ENCODE measurements at regions not wholly inside any gene's neighbourhood (a gene's known extent, or its start where the extent isn't known, plus 50 kb on each side); places are given as distances from the start of the nearest gene placed in this dataset.

- no peak for TF ChIP-seq CTCF (IDR thresholded peaks at IDR 0.05)
- Histone ChIP-seq H3K9me3 (no peaks in the 10 kb centered on the region), H3K4me3 (no peak overlapping the region), H3K27me3 (no peaks in the 10 kb centered on the region), H3K27ac (no peak overlapping the region), H3K4me1 (no peaks in the 10 kb centered on the region), H3K36me3 (no peaks in the 10 kb centered on the region)
- no peak for ATAC-seq
- DNase-seq = no peak
- intact Hi-C loops (cut with DNase I) = no loop called here
Observed at GRCh38 chr7:94277236-94277635, 117.5 kb upstream of the COL1A2 start.

GRCh38 chr7:94280851-94281250 lies 113.8 kb upstream of the COL1A2 start:
- Histone ChIP-seq H3K4me3 (no peak overlapping the region), H3K27me3 (no peaks in the 10 kb centered on the region), H3K9me3 (no peaks in the 10 kb centered on the region), H3K27ac (no peak overlapping the region), H3K4me1 (no peaks in the 10 kb centered on the region), H3K36me3 (no peaks in the 10 kb centered on the region)
- no peak for TF ChIP-seq CTCF (IDR thresholded peaks at IDR 0.05)
- no peak for DNase-seq
- no peak for ATAC-seq
- intact Hi-C loops (cut with DNase I) = no loop called here

DNA sequence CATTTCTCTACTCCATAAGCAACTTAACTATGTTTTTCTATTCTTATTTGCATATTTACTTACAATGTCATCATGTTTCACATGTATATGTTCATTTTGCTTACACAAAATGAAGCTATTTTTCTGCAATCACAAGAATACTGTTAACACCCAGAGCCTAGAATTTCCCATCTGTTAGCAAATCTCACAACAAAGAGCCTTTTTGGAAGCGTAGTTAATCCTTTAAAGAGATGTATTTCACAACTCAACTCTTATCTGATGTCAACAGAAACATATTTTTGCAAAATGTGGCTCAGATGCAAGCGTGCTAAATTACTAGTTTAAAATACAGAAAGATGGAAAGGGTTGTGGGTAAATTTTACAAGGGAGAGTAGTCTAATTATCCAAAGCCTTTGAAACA lies 110.6 kb upstream of the COL1A2 start:
- ATAC-seq = no peak
- no peaks in the 10 kb centered on the region for H3K4me1 ChIP-seq
- TF ChIP-seq CTCF (IDR thresholded peaks at IDR 0.05) = no peak
- no peaks in the 10 kb centered on the region for H3K27me3 ChIP-seq
- H3K36me3 ChIP-seq = no peaks in the 10 kb centered on the region
- no peaks in the 10 kb centered on the region for H3K9me3 ChIP-seq
- H3K27ac ChIP-seq = no peak overlapping the region
- H3K4me3 ChIP-seq = no peak overlapping the region
- peak in 1 of 4 donors; percentile 49 for DNase-seq
- intact Hi-C loops (cut with DNase I) = no loop called here

GRCh38 chr7:94286111-94286510 lies 108.6 kb upstream of the COL1A2 start:
- no peak overlapping the region for H3K4me3 ChIP-seq
- intact Hi-C loops (cut with DNase I) = loop anchor here in 1 of 2 donors (5.0 kb wide), 1 partner anchor 151 kb away; no protein-coding TSS in a partner anchor
- no peaks in the 10 kb centered on the region for H3K27me3 ChIP-seq
- H3K4me1 ChIP-seq = no peaks in the 10 kb centered on the region
- H3K9me3 ChIP-seq = no peaks in the 10 kb centered on the region
- DNase-seq (no peak), ATAC-seq (no peak)
- no peak overlapping the region for H3K27ac ChIP-seq
- no peaks in the 10 kb centered on the region for H3K36me3 ChIP-seq
- TF ChIP-seq CTCF (IDR thresholded peaks at IDR 0.05) = no peak

DNA sequence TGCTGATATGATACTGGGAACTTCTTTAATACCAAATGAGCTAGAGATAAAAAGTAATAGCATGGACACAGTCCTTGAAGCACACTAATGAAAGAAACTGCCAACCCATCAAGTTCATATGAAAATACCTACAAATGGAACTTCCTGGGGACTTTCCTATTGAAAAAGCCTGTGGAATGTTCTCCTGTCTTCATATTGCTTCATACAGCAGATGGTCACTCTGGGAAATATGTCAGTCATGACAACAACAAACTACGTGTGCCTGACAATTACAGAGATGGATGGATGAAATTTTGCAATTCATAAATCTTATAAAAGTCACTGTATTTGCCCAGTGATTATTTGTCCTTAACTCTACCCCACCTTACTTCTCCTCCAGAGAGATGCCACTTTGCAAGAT lies 106.6 kb upstream of the COL1A2 start:
- intact Hi-C loops (cut with DNase I) = loop anchor here in 1 of 2 donors (5.0 kb wide), 1 partner anchor 149 kb away; no protein-coding TSS in a partner anchor
- H3K27me3 ChIP-seq = no peaks in the 10 kb centered on the region
- H3K4me3 ChIP-seq = no peak overlapping the region
- no peak overlapping the region for H3K27ac ChIP-seq
- no peak for TF ChIP-seq CTCF (IDR thresholded peaks at IDR 0.05)
- no peaks in the 10 kb centered on the region for H3K36me3 ChIP-seq
- no peaks in the 10 kb centered on the region for H3K9me3 ChIP-seq
- ATAC-seq (no peak), DNase-seq (no peak)
- no peaks in the 10 kb centered on the region for H3K4me1 ChIP-seq

Measured in left lung (tissue), 4 donors.